ENCODE measurements at regions not wholly inside any gene's neighbourhood (a gene's known extent, or its start where the extent isn't known, plus 50 kb on each side); places are given as distances from the start of the nearest gene placed in this dataset.

DNA sequence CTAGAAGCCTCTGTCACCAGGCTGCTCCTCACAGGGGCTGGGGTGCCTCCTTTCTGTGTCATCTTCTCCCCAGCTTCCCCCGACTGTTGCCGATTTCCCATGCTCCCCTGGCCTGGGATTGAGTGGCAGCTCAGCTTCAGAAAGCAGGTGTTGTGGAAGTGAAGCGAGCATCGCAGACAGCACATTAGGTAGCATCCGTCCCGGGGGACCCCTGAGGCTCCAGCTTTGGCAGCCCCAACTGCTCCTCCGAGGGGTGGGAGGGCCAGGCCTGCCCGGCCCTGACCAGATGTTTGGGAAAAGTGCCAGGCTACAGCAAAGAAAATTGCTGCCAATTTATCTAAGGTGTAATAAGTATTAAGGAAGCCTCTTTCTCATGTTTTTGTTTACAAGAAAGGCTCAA, 1045.6 kb downstream of the BCL11B start:
- BruUV-seq (replicated peaks) = no TSS peak
- CTCF ChIA-PET = no interaction called here
- no peak overlapping the region for H2AFZ ChIP-seq (ENCODE audit: low read depth, low read length)
- H3K4me2 ChIP-seq (ENCODE audit: insufficient read depth, low read length) = no peak overlapping the region
- H4K20me1 ChIP-seq (replicated peaks; ENCODE audit: control insufficient read depth, extremely low read depth, insufficient read depth, low read length) = no peaks in the 10 kb centered on the region
- no peak overlapping the region for H3K27ac ChIP-seq (ENCODE audit: insufficient read depth, low read depth, low read length)
- intact Hi-C loops (cut with micrococcal nuclease) (no loop called here), dilution Hi-C loops (cut with MboI; ENCODE audit: extremely low pct_ligation_motif_present, low sequenced_read_pairs) (no loop called here)
- FAIRE-seq (no peak), DNase-seq (ENCODE audit: low read depth, low spot score) (no peak)
- peaks cover 2% of the 10 kb centered on the region for H3K9me3 ChIP-seq (replicated peaks; ENCODE audit: control insufficient read depth, insufficient read depth, low read length)
- POLR2A ChIA-PET = no interaction called here
- no peaks in the 10 kb centered on the region for H3K9me1 ChIP-seq (replicated peaks; ENCODE audit: control insufficient read depth, extremely low read depth, insufficient read depth, low read length)
- H3K4me3 ChIP-seq (replicated peaks in 1 of 3; ENCODE audit: insufficient read depth in 1 of 3, low read depth in 1 of 3, low read length in 3 of 3) = no peak overlapping the region
- no peaks in the 10 kb centered on the region for H3K27me3 ChIP-seq (ENCODE audit: control insufficient read depth in 2 of 2, insufficient read depth in 2 of 2, low read length in 2 of 2)
- H3K36me3 ChIP-seq (ENCODE audit: control insufficient read depth in 2 of 2, extremely low read depth in 1 of 2, insufficient read depth in 2 of 2, low read length in 2 of 2) = no peaks in the 10 kb centered on the region
- no peaks in the 10 kb centered on the region for H3K79me2 ChIP-seq (ENCODE audit: control insufficient read depth, insufficient read depth, low read length)
- no peaks in the 10 kb centered on the region for H3K4me1 ChIP-seq (ENCODE audit: control insufficient read depth, extremely low read depth, insufficient read depth, low read length)
- no peak for TF ChIP-seq EZH2 (IDR thresholded peaks at IDR 0.05; ENCODE audit: borderline replicate concordance, low read depth, low read length, severe bottlenecking)
- no peak for TF ChIP-seq JUN (IDR thresholded peaks at IDR 0.05; ENCODE audit: borderline replicate concordance, insufficient read depth, insufficient read length, low read depth)
- no peak for TF ChIP-seq POLR2AphosphoS5 (IDR thresholded peaks at IDR 0.05; ENCODE audit: insufficient read depth, low read depth, low read length)
- TF ChIP-seq MYC (IDR thresholded peaks at IDR 0.05; ENCODE audit: low read depth, low read length) = no peak
- TF ChIP-seq, protein P1, sequence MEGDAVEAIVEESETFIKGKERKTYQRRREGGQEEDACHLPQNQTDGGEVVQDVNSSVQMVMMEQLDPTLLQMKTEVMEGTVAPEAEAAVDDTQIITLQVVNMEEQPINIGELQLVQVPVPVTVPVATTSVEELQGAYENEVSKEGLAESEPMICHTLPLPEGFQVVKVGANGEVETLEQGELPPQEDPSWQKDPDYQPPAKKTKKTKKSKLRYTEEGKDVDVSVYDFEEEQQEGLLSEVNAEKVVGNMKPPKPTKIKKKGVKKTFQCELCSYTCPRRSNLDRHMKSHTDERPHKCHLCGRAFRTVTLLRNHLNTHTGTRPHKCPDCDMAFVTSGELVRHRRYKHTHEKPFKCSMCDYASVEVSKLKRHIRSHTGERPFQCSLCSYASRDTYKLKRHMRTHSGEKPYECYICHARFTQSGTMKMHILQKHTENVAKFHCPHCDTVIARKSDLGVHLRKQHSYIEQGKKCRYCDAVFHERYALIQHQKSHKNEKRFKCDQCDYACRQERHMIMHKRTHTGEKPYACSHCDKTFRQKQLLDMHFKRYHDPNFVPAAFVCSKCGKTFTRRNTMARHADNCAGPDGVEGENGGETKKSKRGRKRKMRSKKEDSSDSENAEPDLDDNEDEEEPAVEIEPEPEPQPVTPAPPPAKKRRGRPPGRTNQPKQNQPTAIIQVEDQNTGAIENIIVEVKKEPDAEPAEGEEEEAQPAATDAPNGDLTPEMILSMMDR (IDR thresholded peaks at IDR 0.05; ENCODE audit: extremely low read depth in 1 of 2, insufficient read depth in 1 of 2, low read depth in 1 of 2, low read length in 2 of 2) = no peak
- no peak for TF ChIP-seq FOS (IDR thresholded peaks at IDR 0.05; ENCODE audit: borderline replicate concordance, insufficient read depth, low read length)
- TF ChIP-seq GATA2 (IDR thresholded peaks at IDR 0.05; ENCODE audit: insufficient read depth, insufficient read length, low read depth, low read length) = no peak
- TF ChIP-seq POLR2A (IDR thresholded peaks at IDR 0.05; ENCODE audit: low read depth, low read length) = no peak
- no peak for TF ChIP-seq MAX (IDR thresholded peaks at IDR 0.05; ENCODE audit: insufficient read depth, insufficient read length)
- H3K9ac ChIP-seq (replicated peaks; ENCODE audit: extremely low read depth, insufficient read depth, low read length) = no peak overlapping the region
